ENCODE measurements at regions not wholly inside any gene's neighbourhood (a gene's known extent, or its start where the extent isn't known, plus 50 kb on each side); places are given as distances from the start of the nearest gene placed in this dataset.

DNA sequence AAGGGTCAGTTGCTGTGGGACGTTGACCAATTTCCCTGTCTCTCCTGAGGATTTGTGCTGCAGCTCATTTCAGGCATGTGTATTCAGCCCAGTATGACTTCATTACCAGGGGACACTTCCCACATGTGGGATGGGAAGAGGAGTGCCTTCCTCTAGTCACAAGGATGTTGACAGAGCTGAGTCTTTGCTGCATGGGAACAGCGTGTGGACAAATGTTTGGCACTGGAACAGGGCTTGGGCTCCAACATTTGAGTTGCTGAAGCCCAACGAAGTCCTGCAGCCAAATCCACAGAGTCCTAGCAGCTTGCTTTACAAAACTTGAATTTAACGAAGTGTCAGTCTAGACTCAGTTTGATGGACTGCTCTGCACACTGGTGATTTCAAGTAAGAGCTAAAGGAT is 283.2 kb downstream of the SH3GL2 start (continued):
- no peak for TF ChIP-seq ELF1 (IDR thresholded peaks at IDR 0.05; ENCODE audit: borderline replicate concordance, low read depth)

- Histone ChIP-seq H3K9ac (ENCODE audit: low read length) (no peak overlapping the region), H2AFZ (ENCODE audit: low read depth, low read length, poor library complexity, severe bottlenecking) (no peak overlapping the region), H3K27me3 (ENCODE audit: insufficient read depth, low read length) (no peaks in the 10 kb centered on the region), H4K20me1 (ENCODE audit: insufficient read depth) (no peaks in the 10 kb centered on the region), H3K79me2 (ENCODE audit: insufficient read depth, low read length) (no peaks in the 10 kb centered on the region), H3K9me2 (ENCODE audit: insufficient read depth) (no peaks in the 10 kb centered on the region), H3K4me2 (ENCODE audit: low read length) (no peak overlapping the region), H3K4me3 (replicated peaks in 1 of 2; ENCODE audit: low read depth in 1 of 2, low read length in 2 of 2) (no peak overlapping the region), H3K36me3 (ENCODE audit: control insufficient read depth in 1 of 2, insufficient read depth in 2 of 2, low read length in 2 of 2) (no peaks in the 10 kb centered on the region), H3K27ac (ENCODE audit: low read depth, low read length) (no peak overlapping the region), H3K9me3 (ENCODE audit: control insufficient read depth in 1 of 2, insufficient read depth in 1 of 2, low read depth in 1 of 2, low read length in 2 of 2) (peaks cover 0 to 4% of the 10 kb centered on the region in 2 experiments; a peak in 2 of 4 replicates), H3K4me1 (ENCODE audit: control insufficient read depth in 1 of 2, insufficient read depth in 2 of 2, low read length in 2 of 2) (no peaks in the 10 kb centered on the region)
- RAD21 ChIA-PET (ENCODE audit: low non-redundant PET in 1 of 2, low total read pairs in 2 of 2, uncharacterized antibody in 2 of 2, unreplicated experiment in 2 of 2) = no interaction called here
- BruUV-seq (replicated peaks) = no TSS peak
- POLR2A ChIA-PET = no interaction called here
- CTCF ChIA-PET = no interaction called here
- ATAC-seq (no peak), DNase-seq (ENCODE audit: low read depth, low spot score) (no peak)
- TF ChIP-seq FOSL1 (IDR thresholded peaks at IDR 0.05; ENCODE audit: low read depth) (no peak), EZH2 (IDR thresholded peaks at IDR 0.05) (no peak), ELF1 (IDR thresholded peaks at IDR 0.05; ENCODE audit: borderline replicate concordance, low read depth) (no peak), JUND (IDR thresholded peaks at IDR 0.05) (no peak), CTCF (IDR thresholded peaks at IDR 0.05 in 2 of 3, conservative IDR thresholded peaks at IDR 0.05 in 1 of 3; ENCODE audit: borderline replicate concordance in 1 of 3, insufficient read depth in 1 of 3, low read depth in 2 of 3, low read length in 2 of 3) (no peak), POLR2AphosphoS5 (IDR thresholded peaks at IDR 0.05; ENCODE audit: low read depth, low read length) (no peak), ZFX (IDR thresholded peaks at IDR 0.05) (no peak), SRF (IDR thresholded peaks at IDR 0.05; ENCODE audit: low read depth) (no peak), REST (IDR thresholded peaks at IDR 0.05; ENCODE audit: low read depth) (no peak), ATF3 (IDR thresholded peaks at IDR 0.05) (no peak), EGR1 (IDR thresholded peaks at IDR 0.05; ENCODE audit: low read depth) (no peak), SIN3A (IDR thresholded peaks at IDR 0.05; ENCODE audit: low read depth) (no peak), MAX (IDR thresholded peaks at IDR 0.05) (no peak)
- TF ChIP-seq, protein P1, sequence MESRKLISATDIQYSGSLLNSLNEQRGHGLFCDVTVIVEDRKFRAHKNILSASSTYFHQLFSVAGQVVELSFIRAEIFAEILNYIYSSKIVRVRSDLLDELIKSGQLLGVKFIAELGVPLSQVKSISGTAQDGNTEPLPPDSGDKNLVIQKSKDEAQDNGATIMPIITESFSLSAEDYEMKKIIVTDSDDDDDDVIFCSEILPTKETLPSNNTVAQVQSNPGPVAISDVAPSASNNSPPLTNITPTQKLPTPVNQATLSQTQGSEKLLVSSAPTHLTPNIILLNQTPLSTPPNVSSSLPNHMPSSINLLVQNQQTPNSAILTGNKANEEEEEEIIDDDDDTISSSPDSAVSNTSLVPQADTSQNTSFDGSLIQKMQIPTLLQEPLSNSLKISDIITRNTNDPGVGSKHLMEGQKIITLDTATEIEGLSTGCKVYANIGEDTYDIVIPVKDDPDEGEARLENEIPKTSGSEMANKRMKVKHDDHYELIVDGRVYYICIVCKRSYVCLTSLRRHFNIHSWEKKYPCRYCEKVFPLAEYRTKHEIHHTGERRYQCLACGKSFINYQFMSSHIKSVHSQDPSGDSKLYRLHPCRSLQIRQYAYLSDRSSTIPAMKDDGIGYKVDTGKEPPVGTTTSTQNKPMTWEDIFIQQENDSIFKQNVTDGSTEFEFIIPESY (IDR thresholded peaks at IDR 0.05; ENCODE audit: extremely low read depth, insufficient replicate concordance, low read length) = no peak
- intact Hi-C loops (cut with micrococcal nuclease) = no loop called here
Observed at GRCh38 chr9:17862629-17863028, 283.8 kb downstream of the SH3GL2 start.
